ENCODE measurements at regions not wholly inside any gene's neighbourhood (a gene's known extent, or its start where the extent isn't known, plus 50 kb on each side); places are given as distances from the start of the nearest gene placed in this dataset.

- DNase-seq: no peak
These were observed 227.1 kb downstream of the MID1 start for GRCh38 chrX:10393241-10393640.

DNA sequence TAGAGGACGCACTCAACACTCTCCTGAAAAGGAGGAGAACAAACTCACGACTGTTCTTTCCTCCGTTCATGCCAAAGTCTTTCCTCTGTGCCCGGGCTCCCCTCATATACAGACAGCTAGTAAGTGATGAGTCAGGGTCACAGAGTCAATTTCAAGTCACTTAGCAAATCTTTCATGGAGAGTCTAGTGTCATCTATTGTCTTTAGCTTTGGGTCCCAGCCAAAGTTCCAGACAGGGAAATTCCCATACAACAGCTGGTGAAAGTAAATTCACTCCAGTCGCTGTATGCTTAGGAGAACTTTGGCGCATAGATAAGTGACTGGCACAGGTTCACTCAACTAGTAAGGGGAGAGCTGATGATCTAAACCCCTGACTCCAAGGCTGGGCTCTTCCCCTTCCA is 226.5 kb downstream of the MID1 start:
- no peak for DNase-seq

- no peak for DNase-seq
These were observed 225.2 kb downstream of the MID1 start for GRCh38 chrX:10395179-10395578.

Measured in right lung (tissue), 2 donors.